ENCODE measurements at regions not wholly inside any gene's neighbourhood (a gene's known extent, or its start where the extent isn't known, plus 50 kb on each side); places are given as distances from the start of the nearest gene placed in this dataset.

GRCh38 chr15:91562698-91563097, 290.8 kb upstream of the SLCO3A1 start:
- 72 to 75% methylated on average over 2 of the region's 2 CpGs for WGBS, 2 donors
- no peak overlapping the region for H3K4me3 ChIP-seq
- H3K27ac ChIP-seq: no peak overlapping the region
- TF ChIP-seq, protein P1, sequence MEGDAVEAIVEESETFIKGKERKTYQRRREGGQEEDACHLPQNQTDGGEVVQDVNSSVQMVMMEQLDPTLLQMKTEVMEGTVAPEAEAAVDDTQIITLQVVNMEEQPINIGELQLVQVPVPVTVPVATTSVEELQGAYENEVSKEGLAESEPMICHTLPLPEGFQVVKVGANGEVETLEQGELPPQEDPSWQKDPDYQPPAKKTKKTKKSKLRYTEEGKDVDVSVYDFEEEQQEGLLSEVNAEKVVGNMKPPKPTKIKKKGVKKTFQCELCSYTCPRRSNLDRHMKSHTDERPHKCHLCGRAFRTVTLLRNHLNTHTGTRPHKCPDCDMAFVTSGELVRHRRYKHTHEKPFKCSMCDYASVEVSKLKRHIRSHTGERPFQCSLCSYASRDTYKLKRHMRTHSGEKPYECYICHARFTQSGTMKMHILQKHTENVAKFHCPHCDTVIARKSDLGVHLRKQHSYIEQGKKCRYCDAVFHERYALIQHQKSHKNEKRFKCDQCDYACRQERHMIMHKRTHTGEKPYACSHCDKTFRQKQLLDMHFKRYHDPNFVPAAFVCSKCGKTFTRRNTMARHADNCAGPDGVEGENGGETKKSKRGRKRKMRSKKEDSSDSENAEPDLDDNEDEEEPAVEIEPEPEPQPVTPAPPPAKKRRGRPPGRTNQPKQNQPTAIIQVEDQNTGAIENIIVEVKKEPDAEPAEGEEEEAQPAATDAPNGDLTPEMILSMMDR (IDR thresholded peaks at IDR 0.05): no peak
- no peak for TF ChIP-seq POLR2A (IDR thresholded peaks at IDR 0.05)
- no peak for DNase-seq
- no peaks in the 10 kb centered on the region for H3K36me3 ChIP-seq
- H3K27me3 ChIP-seq: no peaks in the 10 kb centered on the region
- peaks cover 7 to 20% (median 7%) of the 10 kb centered on the region in 3 donors for H3K4me1 ChIP-seq
- intact Hi-C loops (cut with DNase I): no loop called here
- H3K9me3 ChIP-seq: no peaks in the 10 kb centered on the region

DNA sequence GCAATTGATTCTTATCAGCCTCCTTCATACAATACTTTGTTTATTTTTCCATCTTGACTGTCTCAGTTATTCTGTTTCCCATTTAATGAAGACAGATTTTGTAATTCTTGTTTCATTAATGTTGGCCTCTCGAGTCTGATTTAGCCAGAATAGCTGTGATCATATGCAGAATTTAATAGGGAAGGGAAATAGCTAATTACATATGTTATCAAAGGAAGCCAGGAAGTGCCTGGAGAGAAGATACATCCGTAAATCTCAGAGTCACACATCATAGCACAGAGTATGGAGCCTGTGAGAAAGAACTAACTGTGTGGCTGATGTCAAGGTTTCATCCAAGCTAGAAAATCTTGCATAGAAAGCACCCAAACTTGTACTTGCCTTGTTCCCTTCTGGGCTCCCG, 288.9 kb upstream of the SLCO3A1 start:
- Histone ChIP-seq H3K4me1 (peaks cover 7 to 20% (median 7%) of the 10 kb centered on the region in 3 donors), H3K9me3 (no peaks in the 10 kb centered on the region), H3K27me3 (no peaks in the 10 kb centered on the region), H3K36me3 (no peaks in the 10 kb centered on the region), H3K27ac (no peak overlapping the region), H3K4me3 (no peak overlapping the region)
- intact Hi-C loops (cut with DNase I): no loop called here
- WGBS, 2 donors: 65 to 67% methylated on average over 3 of the region's 3 CpGs
- no peak for DNase-seq
- TF ChIP-seq, protein P1 (IDR thresholded peaks at IDR 0.05): no peak
- no peak for TF ChIP-seq POLR2A (IDR thresholded peaks at IDR 0.05)

DNA sequence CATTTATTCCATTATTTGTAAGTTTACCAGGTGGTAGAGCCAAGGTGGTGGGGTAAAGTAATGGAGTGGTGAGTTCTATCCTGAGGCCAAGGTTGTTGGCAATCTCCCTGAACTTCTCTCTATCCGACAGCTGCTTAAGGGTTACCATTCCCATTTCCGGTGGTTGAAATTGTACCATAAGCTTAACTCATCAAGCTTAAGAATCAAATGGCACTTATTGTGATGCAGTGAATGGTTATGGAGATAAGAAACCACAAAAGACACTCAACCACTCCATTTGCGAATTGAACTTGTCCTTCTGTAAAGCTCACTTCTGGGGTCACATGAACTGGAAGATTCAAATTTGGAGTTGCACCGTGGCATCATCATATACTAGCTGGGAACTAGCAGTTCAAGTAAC, 287.4 kb upstream of the SLCO3A1 start:
- 70 to 77% methylated on average over 4 of the region's 4 CpGs for WGBS, 2 donors
- intact Hi-C loops (cut with DNase I): no loop called here
- Histone ChIP-seq H3K36me3 (no peaks in the 10 kb centered on the region), H3K9me3 (no peaks in the 10 kb centered on the region), H3K27me3 (peaks cover 0 to 13% (median 0%) of the 10 kb centered on the region in 4 donors), H3K4me3 (no peak overlapping the region), H3K4me1 (peaks cover 7 to 17% (median 7%) of the 10 kb centered on the region in 3 donors), H3K27ac (no peak overlapping the region)
- DNase-seq: no peak
- TF ChIP-seq POLR2A (IDR thresholded peaks at IDR 0.05): no peak
- TF ChIP-seq, protein P1 (IDR thresholded peaks at IDR 0.05): no peak

GRCh38 chr15:91568036-91568435, 285.5 kb upstream of the SLCO3A1 start:
- DNase-seq: no peak
- intact Hi-C loops (cut with DNase I): no loop called here
- H3K27ac ChIP-seq: no peak overlapping the region
- no peaks in the 10 kb centered on the region for H3K4me1 ChIP-seq
- no peaks in the 10 kb centered on the region for H3K9me3 ChIP-seq
- peaks cover 0 to 13% (median 0%) of the 10 kb centered on the region in 4 donors for H3K27me3 ChIP-seq
- no peaks in the 10 kb centered on the region for H3K36me3 ChIP-seq
- 82% methylated on average over 2 of the region's 2 CpGs for WGBS, 2 donors
- TF ChIP-seq POLR2A (IDR thresholded peaks at IDR 0.05): no peak
- TF ChIP-seq, protein P1 (IDR thresholded peaks at IDR 0.05): no peak
- no peak overlapping the region for H3K4me3 ChIP-seq

- H3K36me3 ChIP-seq: no peaks in the 10 kb centered on the region
- intact Hi-C loops (cut with DNase I): no loop called here
- H3K9me3 ChIP-seq: no peaks in the 10 kb centered on the region
- no peak overlapping the region for H3K27ac ChIP-seq
- TF ChIP-seq POLR2A (IDR thresholded peaks at IDR 0.05): no peak
- TF ChIP-seq, protein P1 (IDR thresholded peaks at IDR 0.05): no peak
- WGBS, 2 donors: 49 to 50% methylated on average over 4 of the region's 5 CpGs
- peaks cover 0 to 13% (median 0%) of the 10 kb centered on the region in 4 donors for H3K27me3 ChIP-seq
- DNase-seq: no peak
- no peaks in the 10 kb centered on the region for H3K4me1 ChIP-seq
- no peak overlapping the region for H3K4me3 ChIP-seq
Measured at GRCh38 chr15:91572110-91572509, 281.4 kb upstream of the SLCO3A1 start.
